ENCODE measurements at regions not wholly inside any gene's neighbourhood (a gene's known extent, or its start where the extent isn't known, plus 50 kb on each side); places are given as distances from the start of the nearest gene placed in this dataset.

DNA sequence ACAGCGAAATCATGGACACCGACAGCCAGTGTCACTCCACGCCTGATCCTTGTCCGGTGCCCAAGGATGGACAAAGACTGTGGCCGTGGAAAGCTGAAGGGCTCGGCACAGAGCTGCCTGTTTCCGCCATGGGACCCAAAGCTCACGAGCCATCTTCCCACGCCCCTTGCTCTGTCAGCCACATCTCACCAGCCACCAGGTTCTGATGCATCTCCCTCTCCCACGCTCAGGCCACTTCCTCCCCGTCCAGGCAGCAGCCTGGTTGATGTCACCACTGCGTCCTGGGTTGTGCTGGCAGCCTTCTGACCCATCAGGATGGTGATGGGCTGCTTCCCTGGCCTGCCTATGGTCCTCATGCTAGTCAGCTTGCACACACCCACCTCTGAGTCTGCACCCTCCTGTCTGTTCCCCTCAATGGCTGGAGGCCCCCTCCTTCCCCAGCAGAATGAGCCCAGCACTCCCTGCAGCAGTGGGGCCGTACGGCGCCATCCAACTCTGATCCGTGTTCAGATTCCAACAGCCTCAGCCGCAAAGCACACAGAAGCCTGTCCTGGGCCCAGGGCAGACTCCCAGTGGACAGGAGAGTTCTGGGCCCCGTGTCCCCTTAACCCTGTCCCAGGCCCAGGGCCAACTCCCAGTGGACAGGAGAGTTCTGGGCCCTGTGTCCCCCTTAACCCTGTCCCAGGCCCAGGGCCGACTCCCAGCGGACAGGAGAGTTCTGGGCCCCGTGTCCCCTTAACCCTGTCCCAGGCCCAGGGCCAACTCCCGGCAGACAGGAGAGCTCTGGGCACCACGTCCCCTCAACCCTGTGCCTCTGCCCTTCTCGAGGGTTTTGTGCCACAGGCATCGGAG lies 259.5 kb downstream of the BRD1 start:
- no peak for DNase-seq (ENCODE audit: low read depth in 2 of 2)

DNA sequence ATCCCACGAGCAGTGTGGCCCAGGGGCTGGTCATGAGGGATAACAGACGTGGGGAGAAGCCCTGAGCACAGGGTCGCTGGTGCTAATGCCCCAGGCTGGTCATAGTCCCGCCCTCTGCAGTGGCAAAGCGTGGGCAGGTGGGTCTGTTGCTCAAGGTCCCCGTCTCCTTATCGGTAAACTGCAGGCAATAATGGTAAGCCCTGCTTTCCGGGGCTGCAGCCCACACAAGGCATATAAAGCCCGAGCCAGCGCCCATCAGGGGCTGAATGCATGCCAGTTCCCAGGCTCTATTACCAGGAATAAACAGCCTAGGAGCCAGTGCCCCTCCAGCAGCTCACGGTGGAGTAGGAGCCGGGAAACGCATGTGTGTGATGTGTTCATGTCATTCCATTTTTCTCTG lies 261.0 kb downstream of the BRD1 start:
- no peak for DNase-seq (ENCODE audit: low read depth in 2 of 2)

GRCh38 chr22:49566141-49566541 lies 261.5 kb downstream of the BRD1 start:
- no peak for DNase-seq (ENCODE audit: low read depth in 2 of 2)

DNA sequence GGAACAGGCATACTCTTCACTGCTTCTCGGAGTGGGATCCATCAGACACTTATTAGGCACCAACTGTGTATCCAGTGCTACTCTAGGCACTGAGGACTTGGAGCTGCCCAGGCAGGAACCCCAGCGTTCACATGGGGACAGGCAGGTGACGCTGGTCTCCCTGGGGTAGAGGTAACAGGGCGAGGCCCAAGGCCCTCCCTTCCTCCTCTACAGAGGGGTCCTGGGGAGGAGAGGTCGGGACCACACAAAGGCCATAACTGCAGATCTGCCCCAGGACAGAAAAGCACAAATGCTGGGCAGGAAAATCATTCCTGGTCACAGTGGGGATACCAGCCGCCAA lies 262.2 kb downstream of the BRD1 start:
- DNase-seq (ENCODE audit: low read depth in 2 of 2), result no peak

GRCh38 chr22:49564666-49565515 lies 262.8 kb downstream of the BRD1 start:
- no peak for DNase-seq (ENCODE audit: low read depth in 2 of 2)

- DNase-seq (ENCODE audit: low read depth in 2 of 2), result no peak
These were observed 263.6 kb downstream of the BRD1 start for GRCh38 chr22:49564054-49564453.

DNA sequence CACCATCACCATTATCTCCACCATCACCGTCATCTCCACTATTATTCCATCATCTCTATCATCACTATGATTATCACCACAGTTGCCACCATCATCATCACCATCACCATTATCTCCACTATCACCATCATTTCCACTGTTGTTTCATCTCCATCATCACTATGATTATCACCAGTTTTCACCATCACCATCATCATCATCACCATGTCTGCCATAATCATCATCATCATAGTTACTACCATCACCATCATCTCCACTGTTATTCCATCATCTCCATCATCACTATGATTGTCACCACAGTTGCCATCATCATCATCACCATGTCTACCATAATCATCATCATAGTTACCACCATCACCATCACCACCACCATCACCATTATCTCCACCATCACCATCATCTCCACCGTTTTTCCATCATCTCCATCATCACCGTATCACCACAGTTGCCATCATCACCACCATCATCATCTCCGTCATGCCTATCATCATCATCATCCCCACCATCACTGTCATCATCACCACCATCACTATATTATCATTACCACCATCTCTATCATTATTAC lies 264.9 kb downstream of the BRD1 start:
- no peak for DNase-seq (ENCODE audit: low read depth in 2 of 2)

DNA sequence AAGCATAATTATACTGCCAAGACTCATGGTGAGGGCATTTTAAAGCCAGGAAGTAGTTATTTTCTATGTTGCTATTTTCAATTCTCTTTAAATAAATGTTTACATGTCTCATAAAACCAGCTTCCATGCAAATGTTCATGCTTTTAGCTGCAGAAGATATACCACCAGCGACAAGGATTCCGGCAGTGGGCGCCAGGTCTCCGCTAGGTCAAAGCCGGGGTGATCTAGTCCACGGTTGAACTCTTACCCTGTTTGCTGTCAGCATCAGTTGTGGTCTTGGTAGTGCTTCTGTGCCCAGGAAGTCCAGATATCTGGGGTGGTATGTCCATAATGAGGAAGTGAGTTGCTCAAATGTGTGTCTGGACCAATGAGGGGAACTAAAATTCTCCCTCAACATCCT lies 265.7 kb downstream of the BRD1 start:
- no peak for DNase-seq (ENCODE audit: low read depth in 2 of 2)

GRCh38 chr22:49561338-49561737 lies 266.3 kb downstream of the BRD1 start:
- no peak for DNase-seq (ENCODE audit: low read depth in 2 of 2)

- DNase-seq (ENCODE audit: low read depth in 2 of 2), result no peak
These were observed 272.1 kb downstream of the BRD1 start for GRCh38 chr22:49555526-49555925.

DNA sequence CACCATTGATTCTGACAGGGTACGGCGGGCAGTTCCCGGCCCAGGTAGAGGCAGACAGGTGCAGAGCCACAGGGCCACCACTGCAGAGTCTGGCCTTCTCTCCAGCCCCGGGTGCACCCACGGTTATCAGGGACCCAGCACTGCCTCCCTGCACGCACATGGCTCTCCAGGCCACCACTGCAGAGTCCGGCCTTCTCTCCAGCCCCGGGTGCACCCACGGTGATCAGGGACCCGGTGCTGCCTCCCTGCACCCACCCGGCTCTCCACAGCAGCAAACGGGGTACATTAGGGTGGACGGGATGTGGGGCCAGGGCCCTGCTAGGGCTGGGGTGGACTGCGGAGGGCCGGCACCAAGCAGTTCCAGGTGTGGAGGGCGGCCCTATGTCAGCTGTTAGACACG lies 272.9 kb downstream of the BRD1 start:
- DNase-seq (ENCODE audit: low read depth in 2 of 2), result no peak

GRCh38 chr22:49554296-49554625 lies 273.4 kb downstream of the BRD1 start:
- no peak for DNase-seq (ENCODE audit: low read depth in 2 of 2)

GRCh38 chr22:49553518-49554295 lies 274.0 kb downstream of the BRD1 start:
- DNase-seq (ENCODE audit: low read depth in 2 of 2), result no peak

GRCh38 chr22:49553076-49553475 lies 274.6 kb downstream of the BRD1 start:
- DNase-seq (ENCODE audit: low read depth in 2 of 2), result no peak

DNA sequence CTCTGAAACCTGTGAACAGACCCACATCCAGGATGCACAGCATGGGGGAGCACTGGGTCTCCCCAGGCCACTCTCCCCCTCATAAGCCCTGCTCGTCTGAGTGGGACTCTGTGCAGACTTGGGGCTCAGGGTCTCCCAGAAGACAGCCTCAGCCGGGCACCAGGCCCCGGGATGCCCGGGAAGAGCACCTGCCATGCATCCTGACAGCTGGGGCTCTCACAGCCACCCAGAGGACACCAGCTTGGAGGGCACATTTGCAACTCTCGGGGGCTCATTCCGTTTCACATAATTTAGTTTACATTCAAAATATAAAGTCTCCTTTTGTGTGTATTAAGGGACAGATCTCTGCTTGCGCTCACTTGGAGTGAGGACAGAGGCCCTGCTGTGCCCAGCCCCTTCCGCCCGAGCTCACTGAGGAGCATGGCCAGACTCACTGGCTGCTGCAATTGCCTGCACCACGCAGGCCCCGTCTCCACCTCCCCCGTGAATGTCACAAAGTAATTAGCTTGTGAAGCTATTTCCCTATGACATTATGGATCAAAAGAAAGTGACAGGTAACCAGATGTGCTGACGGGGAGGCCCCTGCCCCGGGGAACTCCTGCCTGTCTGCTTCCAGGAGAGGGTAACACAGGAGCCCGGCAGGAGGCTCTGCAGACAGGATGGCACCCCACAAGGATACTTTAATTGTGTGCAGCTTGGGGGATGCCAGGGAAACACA lies 275.6 kb downstream of the BRD1 start:
- DNase-seq (ENCODE audit: low read depth in 2 of 2), result no peak

DNA sequence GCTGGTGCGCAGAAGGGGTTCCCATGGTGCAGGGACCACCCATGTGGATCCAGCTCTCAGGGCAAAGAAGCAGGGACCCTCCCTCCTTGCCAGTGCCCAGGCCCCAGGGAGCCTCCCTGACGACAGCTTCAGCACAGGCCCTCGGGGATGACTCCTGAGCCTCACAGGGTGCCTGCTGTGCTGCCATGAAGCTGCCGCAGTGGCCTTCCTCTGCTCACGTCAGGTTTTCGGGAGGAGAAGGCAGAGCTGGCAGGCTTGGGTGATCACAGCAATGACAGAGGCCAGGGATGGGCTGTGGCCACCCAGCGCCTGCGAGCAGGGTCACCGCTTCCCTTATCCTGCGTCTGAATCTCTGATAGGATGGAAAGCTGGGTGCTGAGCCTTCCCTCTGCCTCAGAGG lies 276.2 kb downstream of the BRD1 start:
- no peak for DNase-seq (ENCODE audit: low read depth in 2 of 2)

- no peak for DNase-seq (ENCODE audit: low read depth in 2 of 2)
These were observed 276.8 kb downstream of the BRD1 start for GRCh38 chr22:49550766-49551362.

DNA sequence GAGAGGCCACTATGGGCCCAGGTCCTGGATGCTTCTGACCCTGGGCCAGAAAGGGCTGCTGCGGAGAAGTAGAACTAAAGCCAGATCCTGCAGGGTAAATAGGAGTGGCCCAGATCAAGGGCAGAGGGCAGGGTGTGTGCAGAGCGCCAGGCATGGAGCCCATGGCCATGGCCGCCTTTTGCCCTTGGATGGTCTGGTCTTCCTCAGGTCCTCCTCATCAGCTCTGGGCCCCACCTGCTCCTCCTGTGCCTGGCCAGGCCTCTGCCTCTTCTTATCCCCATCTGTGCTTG lies 277.6 kb downstream of the BRD1 start:
- DNase-seq (ENCODE audit: low read depth in 2 of 2), result no peak

DNA sequence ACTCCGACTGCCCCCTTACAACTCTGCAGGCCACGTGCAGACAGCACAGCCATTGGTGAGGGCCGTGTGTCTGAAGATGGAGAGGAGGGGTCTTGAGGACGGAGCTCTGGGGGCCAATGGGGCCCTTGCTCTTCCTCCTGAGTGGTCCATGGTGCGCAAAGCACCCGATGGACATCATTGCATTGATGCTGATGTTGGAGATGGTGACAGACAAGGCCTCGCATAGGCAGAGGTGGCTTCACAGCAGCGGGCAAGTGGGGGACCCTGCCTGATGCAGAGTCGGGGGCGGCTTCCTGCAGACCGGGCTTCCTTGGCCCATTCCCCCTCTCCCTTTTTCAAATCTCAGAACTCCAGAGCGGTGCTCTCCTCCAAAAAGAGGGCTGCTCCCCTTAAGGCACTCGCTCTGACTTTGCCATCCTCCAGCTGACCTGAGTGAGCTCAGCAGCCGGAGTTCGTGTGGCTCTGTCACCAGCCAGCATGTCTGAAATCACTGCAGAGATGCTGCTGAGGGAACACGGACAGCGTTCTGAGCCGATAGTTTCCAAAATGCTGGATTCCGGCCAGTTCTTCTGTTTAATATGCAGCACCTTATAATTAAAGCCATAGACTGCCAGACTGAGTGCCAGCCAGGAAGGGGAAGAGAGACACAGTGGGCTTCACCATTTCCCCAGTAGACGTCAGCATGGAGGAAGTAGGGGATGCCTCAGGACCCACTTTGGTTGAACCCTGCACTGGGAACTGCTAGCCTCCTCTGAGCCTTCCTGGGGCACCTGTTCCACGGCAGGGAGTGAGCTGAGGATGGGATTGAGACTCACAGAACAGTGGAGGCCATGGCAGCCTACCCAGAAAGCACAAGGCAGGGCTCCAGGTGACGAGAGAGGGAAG lies 278.2 kb downstream of the BRD1 start:
- DNase-seq (ENCODE audit: low read depth in 2 of 2), result no peak
